Nephron progenitor cell (in vitro differentiated cells): ENCODE measurements at regions not wholly inside any gene's neighbourhood (a gene's known extent, or its start where the extent isn't known, plus 50 kb on each side); places are given as distances from the start of the nearest gene placed in this dataset.
"Not testable (repeated sequence)": the region's sequence is repeated elsewhere in the genome, so short reads cannot be mapped to it uniquely, and the experiment has no call there.

Experiments
- DNase-seq: peaks from one replicate; pipeline ENCODE4 v3.0.0; 2021
- H3K27ac Mint-ChIP-seq: 2 replicates; pipeline ENCODE4 v1.8.0; 2021; ENCODE audit warnings: mild to moderate bottlenecking, moderate library complexity, mixed read lengths
- H3K27me3 Mint-ChIP-seq: 2 replicates; pipeline ENCODE4 v1.8.0; 2021; ENCODE audit warnings: mild to moderate bottlenecking, low read depth, mixed read lengths; ENCODE audit not compliant: poor library complexity
- H3K36me3 Mint-ChIP-seq: 2 replicates; pipeline ENCODE4 v1.8.0; 2021; ENCODE audit warnings: low read depth, mixed read lengths
- H3K4me1 Mint-ChIP-seq: 2 replicates; pipeline ENCODE4 v1.8.0; 2021; ENCODE audit warnings: mixed read lengths
- H3K4me3 Mint-ChIP-seq: 2 replicates; pipeline ENCODE4 v1.8.0; 2021; ENCODE audit warnings: mild to moderate bottlenecking, moderate library complexity, mixed read lengths
- H3K9me3 Mint-ChIP-seq: 2 replicates; pipeline ENCODE4 v1.8.0; 2021; ENCODE audit warnings: mild to moderate bottlenecking, moderate library complexity, mixed read lengths

DNA sequence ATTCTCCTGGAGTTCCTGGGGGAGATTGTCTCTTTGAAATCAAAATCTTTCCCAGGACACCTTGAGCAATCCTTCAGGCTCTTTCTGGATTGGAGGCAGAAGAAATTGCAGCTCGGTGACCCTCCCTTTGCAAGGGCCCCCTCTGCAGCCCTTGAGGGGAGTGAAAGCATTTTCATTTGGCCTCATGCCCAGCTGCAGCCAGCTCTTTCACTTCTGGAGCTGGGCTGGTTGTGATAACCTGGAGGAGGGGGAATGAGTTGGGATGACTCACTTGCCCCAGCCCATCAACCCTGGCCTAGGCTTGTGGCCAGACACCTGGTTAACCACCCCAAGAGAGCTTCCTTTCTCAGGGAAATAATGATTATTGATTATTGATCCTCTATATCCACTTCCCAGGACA lies 129.7 kb downstream of the POTEG start:
- not testable (repeated sequence) for H3K4me1 Mint-ChIP-seq, DNase-seq, H3K27me3 Mint-ChIP-seq, H3K4me3 Mint-ChIP-seq, H3K9me3 Mint-ChIP-seq, H3K36me3 Mint-ChIP-seq, H3K27ac Mint-ChIP-seq

DNA sequence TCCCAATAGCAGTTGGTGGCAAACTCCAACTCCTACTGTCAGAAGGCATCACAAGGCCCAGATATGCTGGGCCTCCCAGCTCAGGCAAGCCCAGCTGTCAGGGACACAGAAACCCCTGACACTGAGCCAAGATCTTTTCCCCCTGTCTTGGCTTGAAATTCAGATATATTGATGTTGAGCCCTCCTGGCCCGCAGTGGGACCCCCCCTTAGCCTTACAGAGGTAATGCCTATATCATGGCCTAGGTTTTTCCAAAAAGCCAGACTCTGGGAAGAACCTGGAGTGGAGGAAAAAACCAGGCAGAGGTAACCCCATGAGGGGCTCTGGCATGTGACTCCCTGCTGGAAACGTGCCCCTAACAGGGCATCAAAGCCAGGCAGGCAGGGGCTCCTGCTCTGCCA lies 129.2 kb downstream of the POTEG start:
- H3K27me3 Mint-ChIP-seq, H3K4me3 Mint-ChIP-seq, H3K27ac Mint-ChIP-seq, DNase-seq, H3K4me1 Mint-ChIP-seq, H3K9me3 Mint-ChIP-seq, H3K36me3 Mint-ChIP-seq: not testable (repeated sequence)

DNA sequence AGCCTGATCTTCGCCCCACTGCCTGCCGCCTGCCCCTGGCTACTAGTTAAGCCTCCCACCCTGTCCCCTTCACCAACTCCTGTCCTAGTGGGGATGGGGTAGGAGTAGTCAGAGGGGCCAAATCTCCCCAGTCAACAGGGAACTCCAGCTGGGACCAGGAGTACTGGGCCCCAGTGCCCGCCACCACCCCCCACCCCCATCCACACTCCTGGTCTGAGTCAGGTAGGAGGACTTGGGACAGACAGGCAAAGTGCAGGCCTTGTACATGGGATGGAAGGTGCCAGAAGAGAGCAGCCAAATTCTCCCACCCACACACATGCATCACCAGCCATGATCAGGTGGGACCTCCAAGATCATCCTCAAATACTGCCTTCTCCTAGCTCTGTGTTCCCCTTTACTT lies 128.4 kb downstream of the POTEG start:
- not testable (repeated sequence) for H3K4me1 Mint-ChIP-seq, DNase-seq, H3K27me3 Mint-ChIP-seq, H3K9me3 Mint-ChIP-seq, H3K27ac Mint-ChIP-seq, H3K36me3 Mint-ChIP-seq, H3K4me3 Mint-ChIP-seq

DNA sequence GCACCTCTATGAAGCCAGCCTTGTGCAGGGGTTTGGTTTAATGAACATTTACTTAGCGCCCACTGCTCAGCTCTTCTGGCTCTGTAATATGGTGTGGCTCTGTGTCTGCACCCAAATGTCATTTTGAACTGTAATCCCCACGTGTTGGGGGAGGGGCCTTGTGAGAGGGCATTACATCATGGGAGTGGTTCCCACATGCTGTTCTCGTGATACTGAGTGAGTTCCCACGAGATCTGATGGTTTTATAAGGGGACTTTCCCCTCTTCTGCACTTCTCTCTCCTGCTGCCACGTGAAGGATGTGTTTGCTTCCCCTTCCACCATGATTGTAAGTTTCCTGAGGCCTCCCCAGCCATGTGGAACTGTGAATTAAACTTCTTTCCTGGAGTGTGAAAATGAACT lies 127.7 kb downstream of the POTEG start:
- not testable (repeated sequence) for DNase-seq, H3K27me3 Mint-ChIP-seq, H3K9me3 Mint-ChIP-seq, H3K4me3 Mint-ChIP-seq, H3K27ac Mint-ChIP-seq, H3K36me3 Mint-ChIP-seq, H3K4me1 Mint-ChIP-seq

DNA sequence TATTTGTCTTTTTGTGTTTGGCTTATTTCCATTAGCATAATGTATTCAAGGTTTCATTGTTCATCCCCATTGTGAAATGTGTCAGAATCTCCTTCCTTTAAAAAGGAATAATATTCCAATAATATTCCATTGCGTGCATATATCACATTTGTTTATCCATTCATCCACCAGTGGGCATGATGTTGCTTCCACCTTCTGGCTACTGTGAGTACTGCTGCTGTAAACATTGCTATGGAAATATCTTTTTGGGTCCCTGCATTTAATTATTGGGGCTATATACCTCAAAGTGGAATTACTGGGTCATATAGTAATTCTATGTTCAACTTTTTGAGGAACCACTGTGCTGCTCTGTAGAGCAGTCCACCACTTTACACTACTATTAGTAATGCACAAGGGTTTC lies 123.1 kb downstream of the POTEG start:
- not testable (repeated sequence) for DNase-seq, H3K36me3 Mint-ChIP-seq, H3K27ac Mint-ChIP-seq, H3K4me1 Mint-ChIP-seq, H3K27me3 Mint-ChIP-seq, H3K9me3 Mint-ChIP-seq, H3K4me3 Mint-ChIP-seq

DNA sequence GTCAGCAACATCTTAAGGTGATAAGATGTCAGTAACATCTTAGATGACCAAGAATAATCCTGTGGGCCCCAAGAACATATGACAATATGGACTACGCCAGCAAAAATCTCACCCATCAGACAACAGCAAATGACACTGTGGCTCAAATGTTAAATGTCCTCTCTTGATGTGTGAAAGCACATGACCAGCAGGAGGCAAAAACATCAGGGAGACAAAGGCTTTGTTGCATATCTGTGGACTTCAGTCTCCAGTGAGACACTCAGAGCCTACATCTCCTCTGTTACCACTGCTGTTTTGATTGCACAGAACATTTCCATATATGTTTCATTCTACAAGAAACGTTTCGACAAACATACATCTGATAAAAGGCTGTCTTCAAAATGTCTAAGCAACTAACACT lies 103.5 kb downstream of the POTEG start:
- H3K9me3 Mint-ChIP-seq, H3K36me3 Mint-ChIP-seq, H3K4me3 Mint-ChIP-seq, DNase-seq, H3K27me3 Mint-ChIP-seq, H3K27ac Mint-ChIP-seq, H3K4me1 Mint-ChIP-seq: not testable (repeated sequence)

DNA sequence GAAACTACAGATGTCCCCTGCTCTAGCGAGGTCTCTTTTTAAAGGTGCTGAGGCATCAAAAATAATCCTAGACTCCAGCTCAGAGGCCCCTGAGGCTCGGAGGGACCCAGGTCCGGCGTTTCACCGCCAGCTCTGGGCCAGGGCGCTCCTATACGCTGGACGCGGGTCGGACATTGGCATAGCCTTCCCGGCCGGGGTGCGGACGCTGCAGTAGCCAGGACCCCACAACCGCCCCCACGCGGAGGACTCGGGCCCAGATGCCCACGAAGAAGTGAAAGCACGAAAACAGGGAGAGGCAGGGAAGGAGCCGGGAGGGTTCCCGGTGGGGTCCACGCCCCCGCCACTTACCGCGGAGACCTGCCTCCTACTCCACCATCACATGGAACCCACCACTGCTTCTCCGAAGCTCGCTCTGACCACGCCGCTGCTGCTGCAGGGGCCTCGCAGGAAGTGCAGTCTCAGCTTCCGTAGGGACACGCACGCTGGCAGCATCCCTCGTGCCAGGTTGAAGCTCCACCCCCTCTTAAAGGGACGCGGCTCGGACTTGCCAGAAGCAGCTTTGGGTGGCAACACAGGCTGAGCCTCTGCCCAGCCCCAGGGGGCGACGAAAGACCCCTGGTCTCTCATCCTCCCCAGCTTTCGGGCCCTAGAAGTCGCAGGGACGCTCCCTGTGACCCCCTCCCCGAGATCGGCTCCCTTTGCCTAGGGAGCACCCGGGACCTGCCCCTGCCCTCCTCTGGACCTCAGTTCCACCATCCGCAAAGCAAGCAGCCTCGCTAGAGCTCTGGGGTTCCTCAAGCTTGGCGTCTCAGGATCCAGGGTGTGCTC lies 96.7 kb downstream of the POTEG start:
- H3K4me1 Mint-ChIP-seq, H3K27me3 Mint-ChIP-seq, H3K36me3 Mint-ChIP-seq, H3K27ac Mint-ChIP-seq, H3K4me3 Mint-ChIP-seq, DNase-seq: not testable (repeated sequence)
- peaks cover 12% of the 10 kb centered on the region for H3K9me3 Mint-ChIP-seq

DNA sequence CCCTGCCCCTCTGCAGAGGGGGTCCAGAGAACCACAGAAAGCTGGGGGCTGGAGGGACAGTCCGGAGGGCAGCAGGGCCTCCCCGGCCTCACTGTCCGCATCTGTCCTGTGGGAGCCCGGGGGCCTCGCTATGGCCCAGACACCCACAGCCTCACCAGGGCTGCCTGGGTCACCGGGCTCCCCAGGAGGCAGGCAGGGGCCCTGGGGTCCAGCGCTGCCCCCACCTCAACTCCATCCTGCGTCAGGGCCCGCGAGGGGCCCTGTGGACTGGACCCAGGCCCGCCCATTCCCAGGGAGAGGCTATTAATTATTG lies 96.1 kb downstream of the POTEG start:
- not testable (repeated sequence) for H3K36me3 Mint-ChIP-seq

DNA sequence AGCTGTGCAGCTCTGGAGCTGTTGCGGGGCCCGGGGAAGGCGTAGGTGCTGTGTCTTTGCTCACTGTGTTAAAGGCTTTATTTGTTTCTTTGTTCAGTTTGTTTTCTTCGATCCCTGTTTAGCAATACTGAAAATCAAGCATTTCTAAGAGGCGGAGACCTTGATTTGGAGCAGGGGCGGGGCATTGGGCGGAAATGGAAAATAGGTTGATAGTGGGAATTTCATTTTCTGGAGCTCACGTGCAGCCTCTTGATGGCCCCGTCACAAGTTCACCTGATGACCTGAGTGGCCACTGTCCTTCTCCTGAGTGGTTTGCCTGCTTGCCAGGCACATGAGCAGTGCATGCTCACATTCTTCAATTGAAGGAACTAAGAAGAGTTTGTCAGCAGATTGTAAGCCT lies 93.2 kb downstream of the POTEG start:
- DNase-seq, H3K36me3 Mint-ChIP-seq, H3K27me3 Mint-ChIP-seq, H3K27ac Mint-ChIP-seq, H3K4me1 Mint-ChIP-seq, H3K4me3 Mint-ChIP-seq: not testable (repeated sequence)
- peaks cover 23% of the 10 kb centered on the region for H3K9me3 Mint-ChIP-seq

More for the DNA sequence above, 96.1 kb downstream of the POTEG start:
- not testable (repeated sequence) for H3K4me3 Mint-ChIP-seq, H3K4me1 Mint-ChIP-seq, H3K27ac Mint-ChIP-seq, H3K27me3 Mint-ChIP-seq, DNase-seq
- peaks cover 14% of the 10 kb centered on the region for H3K9me3 Mint-ChIP-seq

DNA sequence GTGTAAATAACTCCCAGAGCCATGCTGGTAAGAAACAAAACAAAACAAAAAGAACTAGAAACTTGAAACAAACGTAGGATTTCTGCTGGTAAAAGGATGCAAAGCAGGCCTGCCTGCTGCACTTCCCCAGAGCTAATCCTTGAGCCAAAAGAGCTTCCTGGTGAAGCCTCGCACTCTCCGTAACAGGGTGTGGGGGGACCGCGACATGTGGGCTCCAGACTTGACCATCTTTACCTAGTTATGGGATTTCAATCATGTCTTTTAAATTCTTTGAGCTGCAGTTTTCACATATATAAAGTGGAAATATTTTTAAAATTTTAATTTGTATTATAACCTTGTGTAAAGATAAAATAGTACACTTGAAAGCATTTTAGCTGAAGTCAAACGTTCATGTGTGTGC lies 92.5 kb downstream of the POTEG start:
- not testable (repeated sequence) for H3K27me3 Mint-ChIP-seq, H3K4me3 Mint-ChIP-seq, H3K4me1 Mint-ChIP-seq, H3K27ac Mint-ChIP-seq, H3K36me3 Mint-ChIP-seq, DNase-seq
- H3K9me3 Mint-ChIP-seq, result peaks cover 23% of the 10 kb centered on the region

DNA sequence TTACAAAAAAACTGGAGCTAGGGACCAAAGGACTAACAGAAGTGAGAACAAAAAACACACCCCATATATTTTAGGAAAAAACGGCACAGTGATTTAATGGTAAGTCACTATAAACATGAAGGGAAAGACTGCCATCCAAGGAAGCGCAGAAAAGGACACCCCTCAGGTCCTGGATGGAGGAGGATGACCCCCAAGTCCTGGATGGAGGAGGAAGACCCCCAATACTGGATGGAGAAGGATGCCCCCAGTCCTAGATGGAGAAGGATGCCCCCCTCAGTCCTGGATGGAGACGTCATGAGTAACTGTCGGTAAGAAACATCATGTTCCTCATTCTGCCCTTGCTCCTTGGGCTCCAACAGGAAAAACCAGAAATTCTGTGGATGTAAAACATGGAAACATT lies 89.9 kb downstream of the POTEG start:
- not testable (repeated sequence) for DNase-seq, H3K4me1 Mint-ChIP-seq, H3K36me3 Mint-ChIP-seq, H3K27ac Mint-ChIP-seq, H3K27me3 Mint-ChIP-seq, H3K4me3 Mint-ChIP-seq
- peaks cover 19% of the 10 kb centered on the region for H3K9me3 Mint-ChIP-seq

DNA sequence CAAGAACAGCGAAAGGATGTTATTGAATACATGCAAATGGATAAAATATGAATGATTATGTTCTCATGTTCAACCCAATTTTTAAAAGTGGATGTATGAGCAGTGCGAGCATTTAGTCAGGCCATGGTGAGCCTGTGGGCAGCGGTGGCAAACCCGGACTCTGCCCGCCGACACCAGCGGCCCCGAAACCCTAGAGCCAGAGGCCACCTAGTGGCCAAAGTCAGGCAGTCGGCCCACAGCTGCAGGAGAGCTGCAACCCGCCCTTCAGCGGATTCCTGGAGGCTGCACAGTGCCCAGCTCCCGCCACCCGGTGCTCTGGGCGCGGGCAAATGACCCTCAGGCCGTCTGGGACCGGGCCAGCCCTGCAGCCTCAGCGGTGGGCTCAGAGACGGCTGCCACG lies 89.5 kb downstream of the POTEG start:
- H3K4me3 Mint-ChIP-seq, H3K36me3 Mint-ChIP-seq, H3K27ac Mint-ChIP-seq, H3K27me3 Mint-ChIP-seq, H3K4me1 Mint-ChIP-seq, DNase-seq: not testable (repeated sequence)
- peaks cover 18% of the 10 kb centered on the region for H3K9me3 Mint-ChIP-seq

DNA sequence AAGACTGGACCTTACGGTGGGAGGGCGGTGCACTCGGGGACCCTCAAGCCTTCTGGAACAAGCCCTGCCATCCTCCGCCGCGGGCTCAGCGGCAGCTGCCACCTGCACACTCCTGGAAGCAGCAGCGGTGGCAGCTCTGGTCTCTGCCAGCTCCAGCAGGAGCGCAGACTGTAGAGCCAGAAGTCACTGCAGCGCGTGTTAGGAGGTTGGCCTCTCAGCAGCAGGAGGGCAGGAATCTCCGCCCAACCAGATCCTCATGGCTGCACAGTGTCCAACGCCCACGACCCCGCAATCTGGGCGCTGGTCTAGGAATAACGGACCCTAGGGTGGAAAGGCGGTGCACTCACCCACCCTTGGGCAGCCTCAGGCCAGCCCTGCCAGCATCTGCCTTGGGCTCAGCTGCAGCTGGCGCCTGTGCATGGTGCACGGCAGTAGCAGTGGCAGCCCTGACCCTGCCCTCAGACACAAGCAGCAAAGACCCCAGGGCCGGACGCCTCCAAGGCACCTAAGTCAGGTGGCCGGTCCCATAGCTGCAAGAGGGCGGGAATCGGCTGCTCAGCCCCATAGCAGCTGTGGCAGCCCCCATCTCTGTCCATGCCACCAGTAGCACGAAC lies 88.7 kb downstream of the POTEG start:
- H3K36me3 Mint-ChIP-seq, H3K4me3 Mint-ChIP-seq, H3K27ac Mint-ChIP-seq, H3K27me3 Mint-ChIP-seq, H3K4me1 Mint-ChIP-seq, DNase-seq: not testable (repeated sequence)
- peaks cover 18% of the 10 kb centered on the region for H3K9me3 Mint-ChIP-seq

DNA sequence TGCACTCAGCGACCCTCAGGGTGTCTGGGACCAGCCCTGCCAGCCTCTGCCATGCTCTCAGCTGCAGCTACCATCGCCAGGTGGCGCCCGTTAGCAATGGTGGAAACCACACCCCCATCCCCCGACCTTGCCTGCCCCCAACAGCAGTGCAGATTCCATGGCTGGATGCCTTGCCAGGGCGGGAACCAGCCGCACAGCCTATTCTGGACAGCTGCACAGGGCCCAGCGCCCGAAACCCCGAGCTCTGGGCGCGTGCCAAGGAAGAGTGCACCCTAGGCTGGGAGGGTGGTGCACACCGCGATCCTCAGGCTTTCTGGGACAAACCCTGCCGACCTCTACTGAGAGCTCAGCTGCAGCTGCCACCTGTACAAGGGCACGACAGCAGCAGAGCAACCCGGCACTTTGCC lies 88.1 kb downstream of the POTEG start:
- not testable (repeated sequence) for H3K4me1 Mint-ChIP-seq, H3K27me3 Mint-ChIP-seq, H3K36me3 Mint-ChIP-seq, H3K27ac Mint-ChIP-seq, H3K4me3 Mint-ChIP-seq, DNase-seq
- peaks cover 18% of the 10 kb centered on the region for H3K9me3 Mint-ChIP-seq

DNA sequence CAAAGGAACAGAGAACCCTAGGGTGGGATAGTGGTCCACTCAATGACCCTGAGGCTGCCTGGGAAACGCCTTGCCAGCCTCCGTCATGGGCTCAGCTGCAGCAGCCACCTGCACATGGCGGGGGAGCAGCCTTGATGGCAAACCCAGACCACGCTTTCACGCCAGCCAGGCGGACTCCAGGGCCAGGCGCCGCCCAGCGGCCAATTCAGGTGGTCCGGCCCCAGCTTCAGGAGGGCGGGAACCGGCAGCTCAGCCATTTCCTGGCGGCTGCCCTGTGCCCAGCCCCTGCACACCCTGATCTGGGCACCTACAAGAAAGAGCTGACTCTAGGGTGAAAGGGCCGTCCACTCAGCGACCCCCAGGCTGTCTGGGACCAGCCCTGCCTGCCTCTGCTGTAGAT lies 87.5 kb downstream of the POTEG start:
- peaks cover 17% of the 10 kb centered on the region for H3K9me3 Mint-ChIP-seq
- not testable (repeated sequence) for H3K36me3 Mint-ChIP-seq, H3K27me3 Mint-ChIP-seq, H3K27ac Mint-ChIP-seq, H3K4me1 Mint-ChIP-seq, DNase-seq, H3K4me3 Mint-ChIP-seq
